ENCODE measurements at regions not wholly inside any gene's neighbourhood (a gene's known extent, or its start where the extent isn't known, plus 50 kb on each side); places are given as distances from the start of the nearest gene placed in this dataset.

DNA sequence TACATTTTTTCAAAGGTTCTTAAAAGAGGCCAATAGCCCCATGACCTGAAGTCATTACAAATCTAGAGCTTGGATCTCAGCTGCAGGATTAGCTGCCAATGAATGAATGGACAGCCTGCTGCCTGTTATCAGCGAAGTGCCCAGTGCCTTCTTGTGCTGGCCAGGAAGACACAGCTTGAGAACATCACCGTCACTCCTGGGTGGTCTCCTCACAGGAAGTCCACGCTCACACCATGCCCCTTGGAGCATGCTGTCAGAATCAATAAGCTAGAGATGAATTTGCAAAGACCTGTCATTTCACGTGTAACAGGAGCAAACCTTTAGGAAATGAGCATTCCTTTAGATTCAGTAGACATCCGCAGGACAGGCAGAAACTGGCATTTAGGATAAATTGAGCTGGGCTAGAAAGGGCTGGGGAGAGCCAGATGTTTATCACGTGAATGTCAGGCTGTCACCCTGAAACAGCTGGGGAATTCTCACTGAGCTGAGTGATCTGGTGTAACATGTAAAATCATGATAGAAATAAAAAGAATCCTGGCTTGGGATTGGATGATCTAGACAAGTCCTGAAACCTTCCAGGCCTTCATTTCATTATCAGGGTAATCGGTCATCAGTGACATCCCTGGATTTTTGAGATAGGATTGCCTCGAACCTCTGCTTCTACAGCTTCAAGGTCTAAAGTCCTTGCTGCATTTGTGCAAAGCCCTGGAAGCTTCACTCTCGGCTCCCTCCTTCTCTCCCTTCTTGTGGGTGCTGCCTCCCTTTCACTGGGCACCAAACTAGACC, 49.9 kb upstream of the MEDAG start:
- H3K9me3 ChIP-seq (ENCODE audit: control insufficient read depth, insufficient read depth, low read length): no peaks in the 10 kb centered on the region
- H3K4me3 ChIP-seq (ENCODE audit: low read depth, low read length): no peak overlapping the region
- H3K9ac ChIP-seq (ENCODE audit: low read depth, low read length): no peak overlapping the region
- H3K4me1 ChIP-seq (ENCODE audit: control insufficient read depth, insufficient read depth, low read length): peaks cover 10% of the 10 kb centered on the region
- H3K27me3 ChIP-seq (ENCODE audit: control insufficient read depth, insufficient read depth, low read length): peaks cover 7% of the 10 kb centered on the region
- H3K36me3 ChIP-seq (ENCODE audit: control insufficient read depth, insufficient read depth, low read length): no peaks in the 10 kb centered on the region
- H3K27ac ChIP-seq (ENCODE audit: low read depth, low read length): no peak overlapping the region
